ENCODE measurements at regions not wholly inside any gene's neighbourhood (a gene's known extent, or its start where the extent isn't known, plus 50 kb on each side); places are given as distances from the start of the nearest gene placed in this dataset.

- peaks cover 11% of the 10 kb centered on the region for H3K4me1 ChIP-seq (ENCODE audit: insufficient read depth, low read length)
- H3K4me3 ChIP-seq (ENCODE audit: low read depth in 1 of 2, low read length in 2 of 2): no peak overlapping the region
- H3K27me3 ChIP-seq (ENCODE audit: control insufficient read depth in 1 of 2, insufficient read depth in 2 of 2, low read length in 2 of 2): no peaks in the 10 kb centered on the region
- no peaks in the 10 kb centered on the region for H3K9me3 ChIP-seq (ENCODE audit: low read length)
- H3K36me3 ChIP-seq (ENCODE audit: insufficient read depth, low read length): no peaks in the 10 kb centered on the region
- H3K27ac ChIP-seq (ENCODE audit: low read depth, low read length): no peak overlapping the region
- no peak overlapping the region for H3K9ac ChIP-seq (ENCODE audit: low read length)
These were observed 90.1 kb upstream of the PDE3A start for GRCh38 chr12:20278276-20278675.

GRCh38 chr12:20280515-20280914 lies 87.8 kb upstream of the PDE3A start:
- Histone ChIP-seq H3K27ac (ENCODE audit: low read depth, low read length) (no peak overlapping the region), H3K36me3 (ENCODE audit: insufficient read depth, low read length) (no peaks in the 10 kb centered on the region), H3K4me3 (ENCODE audit: low read depth in 1 of 2, low read length in 2 of 2) (no peak overlapping the region), H3K9ac (ENCODE audit: low read length) (no peak overlapping the region), H3K9me3 (ENCODE audit: low read length) (no peaks in the 10 kb centered on the region), H3K27me3 (ENCODE audit: control insufficient read depth in 1 of 2, insufficient read depth in 2 of 2, low read length in 2 of 2) (no peaks in the 10 kb centered on the region), H3K4me1 (ENCODE audit: insufficient read depth, low read length) (no peaks in the 10 kb centered on the region)

GRCh38 chr12:20282401-20282800 lies 85.9 kb upstream of the PDE3A start:
- Histone ChIP-seq H3K9ac (ENCODE audit: low read length) (no peak overlapping the region), H3K27ac (ENCODE audit: low read depth, low read length) (no peak overlapping the region), H3K36me3 (ENCODE audit: insufficient read depth, low read length) (no peaks in the 10 kb centered on the region)

GRCh38 chr12:20283482-20283881 lies 84.9 kb upstream of the PDE3A start:
- Histone ChIP-seq H3K4me1 (ENCODE audit: insufficient read depth, low read length) (no peaks in the 10 kb centered on the region), H3K9me3 (ENCODE audit: low read length) (no peaks in the 10 kb centered on the region), H3K4me3 (ENCODE audit: low read depth in 1 of 2, low read length in 2 of 2) (no peak overlapping the region), H3K9ac (ENCODE audit: low read length) (no peak overlapping the region), H3K36me3 (ENCODE audit: insufficient read depth, low read length) (no peaks in the 10 kb centered on the region), H3K27me3 (ENCODE audit: control insufficient read depth in 1 of 2, insufficient read depth in 2 of 2, low read length in 2 of 2) (no peaks in the 10 kb centered on the region), H3K27ac (ENCODE audit: low read depth, low read length) (no peak overlapping the region)

More at GRCh38 chr12:20282401-20282800, 85.9 kb upstream of the PDE3A start:
- Histone ChIP-seq H3K9me3 (ENCODE audit: low read length) (no peaks in the 10 kb centered on the region), H3K27me3 (ENCODE audit: control insufficient read depth in 1 of 2, insufficient read depth in 2 of 2, low read length in 2 of 2) (no peaks in the 10 kb centered on the region), H3K4me1 (ENCODE audit: insufficient read depth, low read length) (no peaks in the 10 kb centered on the region), H3K4me3 (ENCODE audit: low read depth in 1 of 2, low read length in 2 of 2) (no peak overlapping the region)

- Histone ChIP-seq H3K9me3 (ENCODE audit: low read length) (no peaks in the 10 kb centered on the region), H3K4me1 (ENCODE audit: insufficient read depth, low read length) (no peaks in the 10 kb centered on the region), H3K27ac (ENCODE audit: low read depth, low read length) (no peak overlapping the region), H3K36me3 (ENCODE audit: insufficient read depth, low read length) (no peaks in the 10 kb centered on the region), H3K9ac (ENCODE audit: low read length) (no peak overlapping the region), H3K27me3 (ENCODE audit: control insufficient read depth in 1 of 2, insufficient read depth in 2 of 2, low read length in 2 of 2) (no peaks in the 10 kb centered on the region), H3K4me3 (ENCODE audit: low read depth in 1 of 2, low read length in 2 of 2) (no peak overlapping the region)
These were observed 78.8 kb upstream of the PDE3A start for GRCh38 chr12:20289520-20289919.

GRCh38 chr12:20300457-20300856 lies 67.9 kb upstream of the PDE3A start:
- no peaks in the 10 kb centered on the region for H3K36me3 ChIP-seq (ENCODE audit: insufficient read depth, low read length)
- H3K27ac ChIP-seq (ENCODE audit: low read depth, low read length): no peak overlapping the region
- H3K4me1 ChIP-seq (ENCODE audit: insufficient read depth, low read length): no peaks in the 10 kb centered on the region
- no peak overlapping the region for H3K9ac ChIP-seq (ENCODE audit: low read length)
- H3K9me3 ChIP-seq (ENCODE audit: low read length): peaks cover 3% of the 10 kb centered on the region
- no peak overlapping the region for H3K4me3 ChIP-seq (ENCODE audit: low read depth in 1 of 2, low read length in 2 of 2)
- no peaks in the 10 kb centered on the region for H3K27me3 ChIP-seq (ENCODE audit: control insufficient read depth in 1 of 2, insufficient read depth in 2 of 2, low read length in 2 of 2)

GRCh38 chr12:20305470-20305869 lies 62.9 kb upstream of the PDE3A start:
- Histone ChIP-seq H3K27ac (ENCODE audit: low read depth, low read length) (no peak overlapping the region), H3K9ac (ENCODE audit: low read length) (no peak overlapping the region), H3K36me3 (ENCODE audit: insufficient read depth, low read length) (no peaks in the 10 kb centered on the region), H3K9me3 (ENCODE audit: low read length) (no peaks in the 10 kb centered on the region), H3K4me3 (ENCODE audit: low read depth in 1 of 2, low read length in 2 of 2) (no peak overlapping the region), H3K4me1 (ENCODE audit: insufficient read depth, low read length) (no peaks in the 10 kb centered on the region), H3K27me3 (ENCODE audit: control insufficient read depth in 1 of 2, insufficient read depth in 2 of 2, low read length in 2 of 2) (no peaks in the 10 kb centered on the region)

GRCh38 chr12:20309504-20310148 lies 58.7 kb upstream of the PDE3A start:
- Histone ChIP-seq H3K9me3 (ENCODE audit: low read length) (no peaks in the 10 kb centered on the region), H3K27ac (ENCODE audit: low read depth, low read length) (no peak overlapping the region), H3K36me3 (ENCODE audit: insufficient read depth, low read length) (no peaks in the 10 kb centered on the region), H3K4me3 (ENCODE audit: low read depth in 1 of 2, low read length in 2 of 2) (no peak overlapping the region), H3K27me3 (ENCODE audit: control insufficient read depth in 1 of 2, insufficient read depth in 2 of 2, low read length in 2 of 2) (no peaks in the 10 kb centered on the region), H3K9ac (ENCODE audit: low read length) (no peak overlapping the region), H3K4me1 (ENCODE audit: insufficient read depth, low read length) (no peaks in the 10 kb centered on the region)

GRCh38 chr12:20314328-20314727 lies 54.0 kb upstream of the PDE3A start:
- Histone ChIP-seq H3K9ac (ENCODE audit: low read length) (no peak overlapping the region), H3K4me3 (ENCODE audit: low read depth in 1 of 2, low read length in 2 of 2) (no peak overlapping the region), H3K36me3 (ENCODE audit: insufficient read depth, low read length) (no peaks in the 10 kb centered on the region), H3K27me3 (ENCODE audit: control insufficient read depth in 1 of 2, insufficient read depth in 2 of 2, low read length in 2 of 2) (no peaks in the 10 kb centered on the region), H3K4me1 (ENCODE audit: insufficient read depth, low read length) (no peaks in the 10 kb centered on the region), H3K9me3 (ENCODE audit: low read length) (no peaks in the 10 kb centered on the region), H3K27ac (ENCODE audit: low read depth, low read length) (no peak overlapping the region)

- Histone ChIP-seq H3K4me3 (ENCODE audit: low read depth in 1 of 2, low read length in 2 of 2) (no peak overlapping the region), H3K27ac (ENCODE audit: low read depth, low read length) (no peak overlapping the region), H3K4me1 (ENCODE audit: insufficient read depth, low read length) (no peaks in the 10 kb centered on the region), H3K27me3 (ENCODE audit: control insufficient read depth in 1 of 2, insufficient read depth in 2 of 2, low read length in 2 of 2) (no peaks in the 10 kb centered on the region), H3K9me3 (ENCODE audit: low read length) (no peaks in the 10 kb centered on the region), H3K36me3 (ENCODE audit: insufficient read depth, low read length) (no peaks in the 10 kb centered on the region), H3K9ac (ENCODE audit: low read length) (no peak overlapping the region)
These were observed 50.8 kb upstream of the PDE3A start for GRCh38 chr12:20317554-20317953.

Data from muscle layer of colon (tissue), 2 donors.